Mucosa of descending colon (tissue), 3 donors: ENCODE measurements at regions not wholly inside any gene's neighbourhood (a gene's known extent, or its start where the extent isn't known, plus 50 kb on each side); places are given as distances from the start of the nearest gene placed in this dataset.

Source experiments
- ATAC-seq: fragments of 200-7000 bp; cut with Tn5 transposase; one replicate; pipeline ENCODE4 v1.9.1; 2020; ENCODE audit warnings: mild to moderate bottlenecking, moderate library complexity
- DNase-seq, 3 donors: peaks; one replicate each; pipeline ENCODE4 v3.0.0-alpha.2; 2020
- H3K36me3 ChIP-seq: fragments of 200-600 bp; one replicate; pipeline ENCODE4 v1.8.0; 2021; ENCODE audit warnings: low read depth, mild to moderate bottlenecking
- H3K4me1 ChIP-seq: fragments of 200-600 bp; one replicate; pipeline ENCODE4 v1.8.0; 2021; ENCODE audit warnings: low read depth, mild to moderate bottlenecking
- H3K4me3 ChIP-seq: fragments of 200-600 bp; one replicate; pipeline ENCODE4 v1.8.0; 2021; ENCODE audit warnings: mild to moderate bottlenecking
- H3K9me3 ChIP-seq: fragments of 200-600 bp; one replicate; pipeline ENCODE4 v1.8.0; 2021; ENCODE audit warnings: mild to moderate bottlenecking
- CTCF ChIP-seq: fragments of 200-600 bp; IDR thresholded peaks from one replicate; pipeline ENCODE4 v1.8.0; 2022; ENCODE audit warnings: antibody characterized with exemption, mild to moderate bottlenecking
- intact Hi-C, 2 donors: fragments of 100-400 bp; cut with DNase I in 1 of 2; cut with micrococcal nuclease in 1 of 2; formaldehyde crosslinking; loops; one replicate each; pipeline versions ENCODE4 v1.11.0 to v1.11.1; 2022; cut with DNase I, micrococcal nuclease
- donor health status: DM: no; HTN: no; CAD: no; lungs with moderate emphysema.
- donor health status: DM: no; HTN: no; CAD: no.
- donor health status: DM: no; HTN: yes; CAD: no.

- no peak for TF ChIP-seq CTCF
- Histone ChIP-seq H3K4me1 (no peaks in the 10 kb centered on the region), H3K4me3 (no peak overlapping the region), H3K9me3 (no peaks in the 10 kb centered on the region), H3K36me3 (no peaks in the 10 kb centered on the region)
- intact Hi-C loops, result no loop called here
- ATAC-seq (no peak), DNase-seq (no peak)
Measured at GRCh38 chr14:43041976-43042375, 1435.3 kb downstream of the LRFN5 start.

GRCh38 chr14:43041207-43041606 lies 1434.5 kb downstream of the LRFN5 start:
- no peak for TF ChIP-seq CTCF
- no peaks in the 10 kb centered on the region for H3K4me1 ChIP-seq
- H3K9me3 ChIP-seq, result no peaks in the 10 kb centered on the region
- intact Hi-C loops, result no loop called here
- no peaks in the 10 kb centered on the region for H3K36me3 ChIP-seq
- DNase-seq (no peak), ATAC-seq (no peak)
- no peak overlapping the region for H3K4me3 ChIP-seq

- intact Hi-C loops, result no loop called here
- TF ChIP-seq CTCF, result no peak
- H3K4me3 ChIP-seq, result no peak overlapping the region
- H3K9me3 ChIP-seq, result no peaks in the 10 kb centered on the region
- no peaks in the 10 kb centered on the region for H3K36me3 ChIP-seq
- no peaks in the 10 kb centered on the region for H3K4me1 ChIP-seq
- no peak for DNase-seq
- no peak for ATAC-seq
Measured at GRCh38 chr14:43039881-43040280, 1433.2 kb downstream of the LRFN5 start.

GRCh38 chr14:43031598-43031997 lies 1424.9 kb downstream of the LRFN5 start:
- Histone ChIP-seq H3K4me3 (no peak overlapping the region), H3K4me1 (no peaks in the 10 kb centered on the region), H3K9me3 (no peaks in the 10 kb centered on the region), H3K36me3 (no peaks in the 10 kb centered on the region)
- DNase-seq, result no peak
- TF ChIP-seq CTCF, result no peak
- intact Hi-C loops, result no loop called here
- peak; percentile 36 for ATAC-seq

GRCh38 chr14:43022094-43022800 lies 1415.6 kb downstream of the LRFN5 start:
- TF ChIP-seq CTCF, result no peak
- intact Hi-C loops, result no loop called here
- Histone ChIP-seq H3K9me3 (no peaks in the 10 kb centered on the region), H3K4me3 (no peak overlapping the region), H3K4me1 (no peaks in the 10 kb centered on the region), H3K36me3 (no peaks in the 10 kb centered on the region)
- no peak for ATAC-seq
- DNase-seq, result no peak

- H3K4me1 ChIP-seq, result no peaks in the 10 kb centered on the region
- no peak for TF ChIP-seq CTCF
- peaks cover 2% of the 10 kb centered on the region for H3K9me3 ChIP-seq
- intact Hi-C loops, result no loop called here
- ATAC-seq, result no peak
- no peak overlapping the region for H3K4me3 ChIP-seq
- DNase-seq, result no peak
- no peaks in the 10 kb centered on the region for H3K36me3 ChIP-seq
Measured at GRCh38 chr14:43019826-43020225, 1413.2 kb downstream of the LRFN5 start.
